IMR-90 (cell line): ENCODE measurements at regions not wholly inside any gene's neighbourhood (a gene's known extent, or its start where the extent isn't known, plus 50 kb on each side); places are given as distances from the start of the nearest gene placed in this dataset.

Experiments used
- ATAC-seq: fragments of 200-7000 bp; cut with Tn5 transposase; 2 replicates; pipeline ENCODE4 v1.9.1; 2020; ENCODE audit warnings: low read depth, mild to moderate bottlenecking, moderate library complexity
- BruUV-seq: library from RNA; stranded (reverse); fragments of 400-500 nt; replicated peaks from 2 replicates; lab custom pipeline; 2021; lab: Mats Ljungman, UMichigan
- CTCF ChIA-PET: fragments of 300-600 bp; formaldehyde crosslinking; extraction: SDS; loops from one replicate; lab custom pipeline; 2021; ENCODE audit warnings: antibody characterized with exemption; lab: Yijun Ruan, JAX
- POLR2A ChIA-PET: fragments of 300-600 bp; sonication (Branson Sonifier 250); formaldehyde crosslinking; loops from one replicate; lab custom pipeline; 2022; ENCODE audit warnings: antibody characterized with exemption; ENCODE audit not compliant: unreplicated experiment; lab: Charles Lee
- DNase-seq: peaks from one replicate; pipeline ENCODE4 v3.0.0; 2013
- H2AFZ ChIP-seq: replicated peaks from 2 replicates; pipeline ENCODE3; 2013; ENCODE audit warnings: low read length, mild to moderate bottlenecking; ENCODE audit not compliant: poor library complexity
- H2AK5ac ChIP-seq: 2 replicates; pipeline ENCODE4 v1.6.1; 2013; ENCODE audit warnings: low read depth, low read length, inconsistent platforms
- H2AK9ac ChIP-seq: replicated peaks from 2 replicates; pipeline ENCODE3; 2013; ENCODE audit warnings: mild to moderate bottlenecking, low read depth, low read length, moderate library complexity; ENCODE audit not compliant: poor library complexity
- H2BK120ac ChIP-seq: 2 replicates; pipeline ENCODE4 v1.6.1; 2013; ENCODE audit warnings: low read depth, low read length, inconsistent platforms
- H2BK15ac ChIP-seq: 3 replicates; pipeline ENCODE4 v1.6.1; 2013; ENCODE audit warnings: low read depth, low read length, inconsistent platforms
- H2BK20ac ChIP-seq: 2 replicates; pipeline ENCODE4 v1.6.1; 2013; ENCODE audit warnings: low read depth, mild to moderate bottlenecking, inconsistent platforms, low read length, moderate library complexity
- H2BK5ac ChIP-seq: 2 replicates; pipeline ENCODE4 v1.6.1; 2013; ENCODE audit warnings: mild to moderate bottlenecking, low read depth, low read length, inconsistent platforms; ENCODE audit not compliant: poor library complexity, severe bottlenecking
- H3K14ac ChIP-seq: replicated peaks from 2 replicates; pipeline ENCODE4 v1.6.1; 2013; ENCODE audit warnings: low read depth, low read length, inconsistent platforms
- H3K18ac ChIP-seq: 2 replicates; pipeline ENCODE4 v1.6.1; 2013; ENCODE audit warnings: low read depth, low read length, control low read depth
- H3K23ac ChIP-seq: 2 replicates; pipeline ENCODE4 v1.6.1; 2013; ENCODE audit warnings: low read depth, low read length, inconsistent platforms
- H3K27ac ChIP-seq: 2 replicates; pipeline ENCODE4 v1.5.1; 2013; ENCODE audit warnings: mild to moderate bottlenecking, control low read depth, low read length; ENCODE audit not compliant: insufficient read depth
- H3K27me3 ChIP-seq: 2 replicates; pipeline ENCODE4 v1.6.1; 2013; ENCODE audit warnings: low read length; ENCODE audit not compliant: control insufficient read depth, insufficient read depth
- H3K36me3 ChIP-seq: 2 replicates; pipeline ENCODE4 v1.6.1; 2013; ENCODE audit warnings: low read length, mixed read lengths; ENCODE audit not compliant: control insufficient read depth, insufficient read depth
- H3K4ac ChIP-seq: 2 replicates; pipeline ENCODE4 v1.6.1; 2013; ENCODE audit warnings: low read depth, low read length, inconsistent platforms
- H3K4me1 ChIP-seq: 2 replicates; pipeline ENCODE4 v1.6.1; 2013; ENCODE audit warnings: low read length, mixed read lengths; ENCODE audit not compliant: control insufficient read depth, insufficient read depth
- H3K4me2 ChIP-seq: 2 replicates; pipeline ENCODE4 v1.6.1; 2013; ENCODE audit warnings: low read depth, mild to moderate bottlenecking, control low read depth, low read length, moderate library complexity
- H3K4me3 ChIP-seq: 2 replicates; pipeline ENCODE4 v1.5.1; 2013; ENCODE audit warnings: low read depth, mild to moderate bottlenecking, control low read depth, low read length, moderate library complexity; ENCODE audit not compliant: insufficient read depth
- H3K56ac ChIP-seq: 2 replicates; pipeline ENCODE4 v1.6.1; 2013; ENCODE audit warnings: low read length, inconsistent platforms; ENCODE audit not compliant: insufficient read depth; ENCODE audit errors: extremely low read depth
- H3K79me1 ChIP-seq, 2 experiments: 2 replicates each; pipeline ENCODE4 v1.6.1; 2013; ENCODE audit warnings: low read length in 2 of 2, inconsistent platforms in 1 of 2, low read depth in 1 of 2
- H3K9ac ChIP-seq: 2 replicates; pipeline ENCODE4 v1.6.1; 2013; ENCODE audit warnings: low read depth, low read length, control low read depth
- H3K9me1 ChIP-seq: 2 replicates; pipeline ENCODE4 v1.6.1; 2013; ENCODE audit warnings: low read length, inconsistent platforms; ENCODE audit not compliant: insufficient read depth
- H3K9me3 ChIP-seq: 2 replicates; pipeline ENCODE4 v1.6.1; 2013; ENCODE audit warnings: low read length; ENCODE audit not compliant: control insufficient read depth, insufficient read depth
- H4K20me1 ChIP-seq: 2 replicates; pipeline ENCODE4 v1.6.1; 2013; ENCODE audit warnings: low read length, inconsistent platforms; ENCODE audit not compliant: insufficient read depth
- H4K5ac ChIP-seq: 2 replicates; pipeline ENCODE4 v1.6.1; 2013; ENCODE audit warnings: mild to moderate bottlenecking, low read depth, low read length, control low read depth
- H4K8ac ChIP-seq, 2 experiments: 2 replicates each; pipeline ENCODE4 v1.6.1; 2013; ENCODE audit warnings: low read depth in 2 of 2, low read length in 2 of 2, control low read depth in 1 of 2, inconsistent platforms in 1 of 2
- H4K91ac ChIP-seq: 2 replicates; pipeline ENCODE4 v1.6.1; 2013; ENCODE audit warnings: low read depth, low read length, inconsistent platforms; ENCODE audit not compliant: insufficient read depth
- CEBPB ChIP-seq: IDR thresholded peaks from 2 replicates; pipeline ENCODE4 v1.6.1; 2012; ENCODE audit warnings: low read depth, low read length, improper control_type of control experiment
- CTCF ChIP-seq: conservative IDR thresholded peaks from 2 replicates; pipeline ENCODE4 v1.5.1; 2012; ENCODE audit warnings: mild to moderate bottlenecking, low read depth, low read length, improper control_type of control experiment
- ELK1 ChIP-seq: fragments of 150-350 bp; IDR thresholded peaks from 2 replicates; pipeline ENCODE4 v1.6.1; 2016; ENCODE audit warnings: low read depth, mild to moderate bottlenecking, low read length, moderate library complexity, borderline replicate concordance
- NFE2L2 ChIP-seq: fragments of 150-350 bp; IDR thresholded peaks from 2 replicates; pipeline ENCODE4 v1.6.1; 2016; ENCODE audit warnings: low read depth, mild to moderate bottlenecking, low read length
- SMC3 ChIP-seq: fragments of 150-350 bp; IDR thresholded peaks from 2 replicates; pipeline ENCODE4 v1.6.1; 2016; ENCODE audit warnings: low read depth, mild to moderate bottlenecking, antibody characterized with exemption, low read length, moderate library complexity
- WGBS, 2 experiments: methylation state at CpG; one replicate each; pipeline versions ENCODE4 v1.1.5 to v1.1.7; 2013; ENCODE audit warnings: missing lambda C conversion rate in 2 of 2; ENCODE audit not compliant: insufficient read length in 1 of 2; ENCODE audit errors: extremely low coverage in 2 of 2; 5-methylcytosine and 5-hydroxymethylcytosine counted together
- dilution Hi-C: fragments of 300-500 bp; cut with HindIII; formaldehyde crosslinking; loops from one replicate; pipeline ENCODE4 v1.14.3; 2018; ENCODE audit warnings: low sequenced_read_pairs; ENCODE audit not compliant: unreplicated experiment
- in situ Hi-C: fragments of 300-500 bp; cut with MboI; formaldehyde crosslinking; loops from 3 replicates; pipeline ENCODE4 v1.14.3; 2019; ENCODE audit warnings: low sequenced_read_pairs, inconsistent platforms, mixed read lengths
- intact Hi-C: fragments of 100-400 bp; cut with micrococcal nuclease; formaldehyde crosslinking; loops from 2 replicates; pipeline ENCODE4 v1.10.0; 2022

GRCh38 chr14:85027681-85028370 lies 502.1 kb upstream of the FLRT2 start:
- CTCF ChIA-PET: no interaction called here
- 33% methylated on average over 1 of the region's 2 CpGs; no CpG with 5 or more reads in 1 of the 2 experiments for WGBS, 2 experiments
- H3K14ac ChIP-seq: no peak overlapping the region

More at GRCh38 chr14:85027681-85028370, 502.1 kb upstream of the FLRT2 start:
- TF ChIP-seq SMC3: no peak
- no peak for TF ChIP-seq ELK1
- no peak for TF ChIP-seq CTCF
- TF ChIP-seq CEBPB: no peak
- no peak for TF ChIP-seq NFE2L2
- dilution Hi-C loops (no loop called here), in situ Hi-C loops (no loop called here), intact Hi-C loops (no loop called here)
- BruUV-seq: no TSS peak
- Histone ChIP-seq H4K5ac (no peak overlapping the region), H3K9ac (no peak overlapping the region), H3K9me3 (no peaks in the 10 kb centered on the region; the same call in 1 of the 2 replicates), H3K4ac (no peak overlapping the region), H4K20me1 (no peaks in the 10 kb centered on the region), H2BK15ac (no peak overlapping the region), H3K4me3 (no peak overlapping the region), H3K79me1 (no peaks in the 10 kb centered on the region), H4K8ac (no peak overlapping the region), H2AK5ac (no peak overlapping the region), H3K4me2 (no peak overlapping the region), H2BK5ac (no peak overlapping the region), H2AFZ (no peak overlapping the region), H3K9me1 (no peaks in the 10 kb centered on the region), H3K56ac (no peak overlapping the region), H3K27me3 (no peaks in the 10 kb centered on the region), H2AK9ac (peak overlapping the region; percentile 55), H3K36me3 (no peaks in the 10 kb centered on the region), H3K23ac (no peak overlapping the region), H3K27ac (no peak overlapping the region), H2BK20ac (no peak overlapping the region), H3K4me1 (no peaks in the 10 kb centered on the region), H4K91ac (no peak overlapping the region), H3K18ac (no peak overlapping the region), H2BK120ac (no peak overlapping the region)
- no peak for DNase-seq
- POLR2A ChIA-PET: no interaction called here
- no peak for ATAC-seq
